ENCODE measurements at regions not wholly inside any gene's neighbourhood (a gene's known extent, or its start where the extent isn't known, plus 50 kb on each side); places are given as distances from the start of the nearest gene placed in this dataset.
"Not testable (repeated sequence)": the region's sequence is repeated elsewhere in the genome, so short reads cannot be mapped to it uniquely, and the experiment has no call there.

GRCh38 chr5:18799482-18800128, 1165.3 kb downstream of the TAF11L14 start:
- DNase-seq (ENCODE audit: low spot score), result no peak

- no peak for DNase-seq (ENCODE audit: low spot score)
Observed at GRCh38 chr5:18800293-18801025, 1166.2 kb downstream of the TAF11L14 start.

GRCh38 chr5:18801413-18801812, 1167.2 kb downstream of the TAF11L14 start:
- DNase-seq (ENCODE audit: low spot score), result not testable (repeated sequence)

- DNase-seq (ENCODE audit: low spot score), result no peak
Observed at GRCh38 chr5:18802336-18802735, 1168.1 kb downstream of the TAF11L14 start.

- no peak for DNase-seq (ENCODE audit: low spot score)
Observed at GRCh38 chr5:18805376-18805775, 1171.1 kb downstream of the TAF11L14 start.

- DNase-seq (ENCODE audit: low spot score), result no peak
Observed at GRCh38 chr5:18807256-18808149, 1173.2 kb downstream of the TAF11L14 start.

- no peak for DNase-seq (ENCODE audit: low spot score)
Observed at GRCh38 chr5:18811661-18812060, 1176.3 kb downstream of the CDH18 start.

- DNase-seq (ENCODE audit: low spot score), result no peak
Observed at GRCh38 chr5:18828351-18828750, 1159.6 kb downstream of the CDH18 start.

GRCh38 chr5:18829539-18829938, 1158.5 kb downstream of the CDH18 start:
- no peak for DNase-seq (ENCODE audit: low spot score)

- DNase-seq (ENCODE audit: low spot score), result no peak
Observed at GRCh38 chr5:18850216-18850615, 1137.8 kb downstream of the CDH18 start.

- no peak for DNase-seq (ENCODE audit: low spot score)
Observed at GRCh38 chr5:18872978-18873377, 1115.0 kb downstream of the CDH18 start.

GRCh38 chr5:18876565-18876964, 1111.4 kb downstream of the CDH18 start:
- no peak for DNase-seq (ENCODE audit: low spot score)

GRCh38 chr5:18881615-18882014, 1106.4 kb downstream of the CDH18 start:
- no peak for DNase-seq (ENCODE audit: low spot score)

- DNase-seq (ENCODE audit: low spot score), result no peak
Observed at GRCh38 chr5:18882154-18882553, 1105.8 kb downstream of the CDH18 start.

- DNase-seq (ENCODE audit: low spot score), result no peak
Observed at GRCh38 chr5:18888821-18889220, 1099.2 kb downstream of the CDH18 start.

GRCh38 chr5:18900644-18901043, 1087.4 kb downstream of the CDH18 start:
- no peak for DNase-seq (ENCODE audit: low spot score)

GRCh38 chr5:18920966-18921365, 1067.0 kb downstream of the CDH18 start:
- DNase-seq (ENCODE audit: low spot score), result no peak

- no peak for DNase-seq (ENCODE audit: low spot score)
Observed at GRCh38 chr5:18932081-18932480, 1055.9 kb downstream of the CDH18 start.

GRCh38 chr5:18944771-18945170, 1043.2 kb downstream of the CDH18 start:
- no peak for DNase-seq (ENCODE audit: low spot score)

- no peak for DNase-seq (ENCODE audit: low spot score)
Observed at GRCh38 chr5:18954239-18954638, 1033.8 kb downstream of the CDH18 start.

GRCh38 chr5:18959535-18959934, 1028.5 kb downstream of the CDH18 start:
- no peak for DNase-seq (ENCODE audit: low spot score)

- DNase-seq (ENCODE audit: low spot score), result no peak
Observed at GRCh38 chr5:18961234-18961633, 1026.8 kb downstream of the CDH18 start.

- no peak for DNase-seq (ENCODE audit: low spot score)
Observed at GRCh38 chr5:18965893-18966292, 1022.1 kb downstream of the CDH18 start.

Data from kidney capillary endothelial cell (primary cell).